ENCODE measurements at regions not wholly inside any gene's neighbourhood (a gene's known extent, or its start where the extent isn't known, plus 50 kb on each side); places are given as distances from the start of the nearest gene placed in this dataset.

DNA sequence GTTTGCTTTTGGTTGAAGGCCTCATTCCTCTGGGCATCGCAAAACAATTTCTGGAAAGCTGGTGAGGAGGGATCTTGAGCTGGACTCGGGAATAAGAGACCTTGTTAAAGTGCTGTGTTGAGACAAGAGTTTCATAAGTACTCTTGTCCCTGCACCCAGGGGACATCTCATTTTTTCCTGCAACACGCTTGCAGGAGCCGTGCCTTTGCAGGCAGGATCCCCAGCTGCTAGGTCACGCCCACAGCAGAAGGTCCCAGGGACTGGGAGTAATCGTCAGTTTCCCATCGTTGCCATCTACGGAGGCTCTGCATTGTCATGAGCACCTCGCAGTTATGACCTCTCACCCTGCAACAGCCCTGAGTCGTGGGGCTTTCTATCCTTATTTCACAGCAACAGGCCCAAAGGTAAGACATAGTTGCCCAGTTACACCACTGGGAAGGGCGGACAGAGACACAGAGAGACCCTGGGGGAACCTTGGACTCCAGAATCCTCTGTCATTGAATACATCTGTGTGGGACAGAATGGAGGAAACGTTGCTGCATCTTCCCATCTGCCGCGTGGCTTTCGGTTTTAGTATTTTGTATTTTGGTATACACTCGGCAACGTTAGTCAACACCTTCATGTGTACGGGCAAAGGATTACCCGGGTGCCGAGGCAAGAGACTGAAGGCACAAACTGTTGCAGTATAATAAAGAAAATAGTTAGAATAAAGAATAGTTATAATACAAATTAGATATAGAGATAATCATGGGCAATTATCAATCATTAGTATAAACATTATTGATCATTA, 60.4 kb upstream of the DMRTB1 start:
- TF ChIP-seq POLR2AphosphoS5 (IDR thresholded peaks at IDR 0.05) (no peak), CTCF (IDR thresholded peaks at IDR 0.05) (no peak)
